ENCODE measurements at regions not wholly inside any gene's neighbourhood (a gene's known extent, or its start where the extent isn't known, plus 50 kb on each side); places are given as distances from the start of the nearest gene placed in this dataset.

DNA sequence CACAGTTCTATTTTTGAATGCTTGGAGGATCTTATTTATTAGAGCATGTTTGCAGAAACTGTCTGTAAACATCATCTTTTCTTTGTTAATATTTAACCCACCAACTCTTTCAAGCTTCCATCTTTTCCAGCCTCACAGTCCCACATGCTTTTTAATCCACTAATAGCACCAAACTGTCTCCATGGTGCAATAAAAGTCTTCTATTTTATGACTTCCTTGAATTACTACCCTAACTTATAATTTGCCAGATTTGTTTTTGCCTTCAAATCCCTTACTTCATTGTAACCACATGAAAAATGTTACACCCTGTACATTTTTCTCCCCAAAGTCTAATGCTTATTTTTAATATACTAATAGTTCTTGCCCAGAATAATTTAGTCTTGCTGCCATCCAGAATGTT, 792.6 kb downstream of the PLCL1 start:
- TF ChIP-seq, protein P1, sequence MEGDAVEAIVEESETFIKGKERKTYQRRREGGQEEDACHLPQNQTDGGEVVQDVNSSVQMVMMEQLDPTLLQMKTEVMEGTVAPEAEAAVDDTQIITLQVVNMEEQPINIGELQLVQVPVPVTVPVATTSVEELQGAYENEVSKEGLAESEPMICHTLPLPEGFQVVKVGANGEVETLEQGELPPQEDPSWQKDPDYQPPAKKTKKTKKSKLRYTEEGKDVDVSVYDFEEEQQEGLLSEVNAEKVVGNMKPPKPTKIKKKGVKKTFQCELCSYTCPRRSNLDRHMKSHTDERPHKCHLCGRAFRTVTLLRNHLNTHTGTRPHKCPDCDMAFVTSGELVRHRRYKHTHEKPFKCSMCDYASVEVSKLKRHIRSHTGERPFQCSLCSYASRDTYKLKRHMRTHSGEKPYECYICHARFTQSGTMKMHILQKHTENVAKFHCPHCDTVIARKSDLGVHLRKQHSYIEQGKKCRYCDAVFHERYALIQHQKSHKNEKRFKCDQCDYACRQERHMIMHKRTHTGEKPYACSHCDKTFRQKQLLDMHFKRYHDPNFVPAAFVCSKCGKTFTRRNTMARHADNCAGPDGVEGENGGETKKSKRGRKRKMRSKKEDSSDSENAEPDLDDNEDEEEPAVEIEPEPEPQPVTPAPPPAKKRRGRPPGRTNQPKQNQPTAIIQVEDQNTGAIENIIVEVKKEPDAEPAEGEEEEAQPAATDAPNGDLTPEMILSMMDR (conservative IDR thresholded peaks at IDR 0.05; ENCODE audit: low read depth, low read length): no peak
- TF ChIP-seq EZH2 (IDR thresholded peaks at IDR 0.05; ENCODE audit: borderline replicate concordance, low read depth, low read length, poor library complexity, severe bottlenecking): no peak

All from A673 (cell line).